ENCODE measurements at regions not wholly inside any gene's neighbourhood (a gene's known extent, or its start where the extent isn't known, plus 50 kb on each side); places are given as distances from the start of the nearest gene placed in this dataset.

- no TSS peak for BruUV-seq (replicated peaks)
- no peaks in the 10 kb centered on the region for H3K36me3 ChIP-seq (ENCODE audit: control insufficient read depth in 1 of 2, insufficient read depth in 2 of 2, low read length in 2 of 2)
- TF ChIP-seq ZBTB33 (IDR thresholded peaks at IDR 0.05; ENCODE audit: extremely low read depth, insufficient replicate concordance, low read length), result no peak
- no peak for TF ChIP-seq MAX (IDR thresholded peaks at IDR 0.05)
- TF ChIP-seq ZFX (IDR thresholded peaks at IDR 0.05), result no peak
- no peak for TF ChIP-seq JUND (IDR thresholded peaks at IDR 0.05)
- TF ChIP-seq REST (IDR thresholded peaks at IDR 0.05; ENCODE audit: low read depth), result no peak
- no peaks in the 10 kb centered on the region for H3K79me2 ChIP-seq (ENCODE audit: insufficient read depth, low read length)
- no peaks in the 10 kb centered on the region for H4K20me1 ChIP-seq (ENCODE audit: insufficient read depth)
- ATAC-seq (no peak), DNase-seq (ENCODE audit: low read depth, low spot score) (no peak)
- no peaks in the 10 kb centered on the region for H3K4me1 ChIP-seq (ENCODE audit: control insufficient read depth in 1 of 2, insufficient read depth in 2 of 2, low read length in 2 of 2)
- no peak overlapping the region for H3K9ac ChIP-seq (ENCODE audit: low read length)
- intact Hi-C loops (cut with micrococcal nuclease), result no loop called here
- POLR2A ChIA-PET, result no interaction called here
- RAD21 ChIA-PET (ENCODE audit: low non-redundant PET in 1 of 2, low total read pairs in 2 of 2, uncharacterized antibody in 2 of 2, unreplicated experiment in 2 of 2), result no interaction called here
- no peak overlapping the region for H3K27ac ChIP-seq (ENCODE audit: low read depth, low read length)
- no peak overlapping the region for H2AFZ ChIP-seq (ENCODE audit: low read depth, low read length, poor library complexity, severe bottlenecking)
- H3K4me3 ChIP-seq (replicated peaks in 1 of 2; ENCODE audit: low read depth in 1 of 2, low read length in 2 of 2), result no peak overlapping the region
- H3K27me3 ChIP-seq (ENCODE audit: insufficient read depth, low read length), result no peaks in the 10 kb centered on the region
- no peaks in the 10 kb centered on the region for H3K9me2 ChIP-seq (ENCODE audit: insufficient read depth)
- H3K4me2 ChIP-seq (ENCODE audit: low read length), result no peak overlapping the region
- no peaks in the 10 kb centered on the region for H3K9me3 ChIP-seq (ENCODE audit: control insufficient read depth in 1 of 2, insufficient read depth in 1 of 2, low read depth in 1 of 2, low read length in 2 of 2)
- CTCF ChIA-PET, result no interaction called here
Observed at GRCh38 chr4:178068136-178068535, 625.9 kb upstream of the AGA start.

All from HCT116 (cell line).